ENCODE measurements at regions not wholly inside any gene's neighbourhood (a gene's known extent, or its start where the extent isn't known, plus 50 kb on each side); places are given as distances from the start of the nearest gene placed in this dataset.

DNA sequence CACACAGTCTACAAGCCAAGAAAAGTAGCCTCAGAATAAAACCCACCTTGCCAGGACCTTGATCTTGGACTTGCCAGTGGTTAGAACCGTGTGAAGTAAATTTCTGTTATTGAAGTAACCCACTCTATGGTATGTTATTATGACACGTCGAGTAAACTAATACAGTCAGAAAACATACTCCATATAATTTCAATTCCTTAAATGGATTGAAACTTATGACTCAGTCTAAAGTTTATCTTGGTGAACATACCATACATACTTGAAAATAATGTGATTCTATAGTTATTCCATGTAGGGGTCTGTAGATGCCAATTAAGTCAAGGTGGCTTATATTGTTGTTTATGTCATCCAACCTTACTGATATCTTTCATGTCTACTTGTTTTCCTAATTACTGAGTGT, 950.7 kb downstream of the TLE4 start:
- DNase-seq (ENCODE audit: low read depth), result no peak
- TF ChIP-seq, protein P1, sequence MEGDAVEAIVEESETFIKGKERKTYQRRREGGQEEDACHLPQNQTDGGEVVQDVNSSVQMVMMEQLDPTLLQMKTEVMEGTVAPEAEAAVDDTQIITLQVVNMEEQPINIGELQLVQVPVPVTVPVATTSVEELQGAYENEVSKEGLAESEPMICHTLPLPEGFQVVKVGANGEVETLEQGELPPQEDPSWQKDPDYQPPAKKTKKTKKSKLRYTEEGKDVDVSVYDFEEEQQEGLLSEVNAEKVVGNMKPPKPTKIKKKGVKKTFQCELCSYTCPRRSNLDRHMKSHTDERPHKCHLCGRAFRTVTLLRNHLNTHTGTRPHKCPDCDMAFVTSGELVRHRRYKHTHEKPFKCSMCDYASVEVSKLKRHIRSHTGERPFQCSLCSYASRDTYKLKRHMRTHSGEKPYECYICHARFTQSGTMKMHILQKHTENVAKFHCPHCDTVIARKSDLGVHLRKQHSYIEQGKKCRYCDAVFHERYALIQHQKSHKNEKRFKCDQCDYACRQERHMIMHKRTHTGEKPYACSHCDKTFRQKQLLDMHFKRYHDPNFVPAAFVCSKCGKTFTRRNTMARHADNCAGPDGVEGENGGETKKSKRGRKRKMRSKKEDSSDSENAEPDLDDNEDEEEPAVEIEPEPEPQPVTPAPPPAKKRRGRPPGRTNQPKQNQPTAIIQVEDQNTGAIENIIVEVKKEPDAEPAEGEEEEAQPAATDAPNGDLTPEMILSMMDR (IDR thresholded peaks at IDR 0.05; ENCODE audit: insufficient read depth, low read depth, low read length, missing control alignments), result no peak
- H3K4me3 ChIP-seq (ENCODE audit: low read length), result no peak overlapping the region

DNA sequence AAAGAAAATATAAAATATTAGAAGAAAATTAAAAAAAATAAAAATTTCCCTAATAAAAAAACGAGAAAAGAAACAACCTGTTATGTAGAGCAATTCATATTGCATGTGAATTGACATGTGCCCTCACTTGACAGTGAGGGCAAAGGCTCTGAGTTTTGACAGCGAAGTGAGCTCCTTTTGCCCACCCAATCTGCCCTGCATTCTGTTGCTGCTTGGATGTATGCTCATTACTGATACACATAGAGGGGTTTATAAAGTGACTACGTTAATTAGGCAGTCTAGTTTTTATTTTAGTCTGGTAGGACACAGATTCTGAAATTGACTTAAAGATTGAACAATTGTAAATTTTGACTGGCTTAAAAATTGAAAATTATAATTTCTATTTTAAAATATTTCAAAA, 949.4 kb downstream of the TLE4 start:
- TF ChIP-seq, protein P1 (IDR thresholded peaks at IDR 0.05; ENCODE audit: insufficient read depth, low read depth, low read length, missing control alignments), result no peak
- no peak for DNase-seq (ENCODE audit: low read depth)

DNA sequence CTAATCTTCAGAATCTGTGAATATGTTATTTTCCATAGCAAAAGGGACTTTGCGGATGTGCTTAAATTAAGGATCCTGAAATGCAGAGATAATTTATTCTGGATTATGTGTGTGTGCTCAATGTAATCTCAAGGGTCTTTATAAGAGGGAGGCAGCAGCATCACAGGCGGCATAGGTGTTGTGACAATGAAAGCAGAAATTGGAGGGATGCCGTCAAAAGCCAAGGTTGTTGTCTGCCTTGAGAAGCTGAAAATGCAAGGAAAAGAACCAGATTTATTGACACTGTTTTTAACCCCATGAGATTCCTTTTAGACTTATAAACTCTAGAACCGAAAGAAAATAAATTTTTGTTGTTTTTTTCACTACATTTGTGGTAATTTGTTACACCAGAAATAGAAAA, 948.5 kb downstream of the TLE4 start:
- no peak for DNase-seq (ENCODE audit: low read depth)
- TF ChIP-seq, protein P1 (IDR thresholded peaks at IDR 0.05; ENCODE audit: insufficient read depth, low read depth, low read length, missing control alignments), result no peak
- no peak overlapping the region for H3K4me3 ChIP-seq (ENCODE audit: low read length)

More for the DNA sequence above, 949.4 kb downstream of the TLE4 start:
- H3K4me3 ChIP-seq (ENCODE audit: low read length), result no peak overlapping the region

DNA sequence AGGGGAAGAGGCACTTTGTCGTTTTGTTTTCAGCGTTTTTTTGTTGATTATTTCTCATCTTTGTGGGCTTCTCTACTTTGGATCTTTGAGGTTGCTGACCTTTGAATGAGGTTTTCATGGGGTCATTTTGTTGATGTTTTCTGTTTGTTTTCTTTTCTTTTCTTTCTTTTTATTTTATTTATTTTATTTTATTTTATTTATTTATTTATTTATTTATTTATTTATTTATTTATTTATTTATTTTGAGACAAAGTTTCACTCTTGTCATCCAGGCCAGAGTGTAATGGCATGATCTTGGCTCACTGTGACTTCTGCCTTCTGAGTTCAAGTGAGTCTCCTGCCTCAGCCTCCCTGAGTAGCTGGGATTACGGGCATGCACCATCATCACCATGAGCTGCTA, 946.7 kb downstream of the TLE4 start:
- no peak overlapping the region for H3K4me3 ChIP-seq (ENCODE audit: low read length)
- TF ChIP-seq, protein P1 (IDR thresholded peaks at IDR 0.05; ENCODE audit: insufficient read depth, low read depth, low read length, missing control alignments), result no peak
- DNase-seq (ENCODE audit: low read depth), result no peak

DNA sequence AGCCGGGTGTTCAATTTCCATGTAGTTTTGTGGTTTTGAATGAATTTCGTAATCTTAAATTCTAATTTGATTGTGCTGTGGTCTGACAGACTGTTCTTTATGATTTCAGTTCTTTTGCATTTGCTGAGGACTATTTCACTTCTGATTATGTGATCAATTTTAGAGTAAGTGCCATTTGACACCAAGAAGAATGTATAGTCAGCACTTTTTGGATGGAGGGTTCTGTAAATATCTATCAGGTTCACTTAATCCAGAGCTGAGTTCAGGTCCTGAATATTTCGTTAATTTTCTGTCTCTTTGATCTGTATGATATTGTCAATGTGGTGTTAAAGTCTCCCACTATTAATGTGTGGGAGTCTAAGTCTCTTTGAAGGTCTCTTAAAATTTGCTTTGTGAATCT, 944.9 kb downstream of the TLE4 start:
- DNase-seq (ENCODE audit: low read depth), result no peak
- no peak overlapping the region for H3K4me3 ChIP-seq (ENCODE audit: low read length)
- TF ChIP-seq, protein P1 (IDR thresholded peaks at IDR 0.05; ENCODE audit: insufficient read depth, low read depth, low read length, missing control alignments), result no peak

DNA sequence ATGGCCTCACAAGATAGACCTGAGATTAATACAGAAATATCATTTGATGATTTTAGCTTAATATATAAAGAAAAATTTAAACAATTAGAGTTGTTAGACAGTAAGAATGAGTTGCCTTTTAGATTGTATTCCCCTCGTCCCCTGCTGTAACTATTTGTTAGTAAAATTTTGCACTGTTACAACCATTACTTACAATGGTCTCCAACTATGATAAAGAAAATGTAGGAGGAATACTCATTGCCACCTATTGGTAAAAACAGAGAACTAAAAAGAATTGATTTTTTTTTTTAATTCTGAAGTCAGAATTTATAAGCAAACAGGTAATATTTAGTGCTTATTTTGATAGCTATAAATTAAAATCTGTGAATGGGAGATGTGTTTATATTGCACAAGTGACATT, 937.6 kb downstream of the TLE4 start:
- no peak overlapping the region for H3K4me3 ChIP-seq (ENCODE audit: low read length)
- TF ChIP-seq, protein P1 (IDR thresholded peaks at IDR 0.05; ENCODE audit: insufficient read depth, low read depth, low read length, missing control alignments), result no peak
- DNase-seq (ENCODE audit: low read depth), result no peak

DNA sequence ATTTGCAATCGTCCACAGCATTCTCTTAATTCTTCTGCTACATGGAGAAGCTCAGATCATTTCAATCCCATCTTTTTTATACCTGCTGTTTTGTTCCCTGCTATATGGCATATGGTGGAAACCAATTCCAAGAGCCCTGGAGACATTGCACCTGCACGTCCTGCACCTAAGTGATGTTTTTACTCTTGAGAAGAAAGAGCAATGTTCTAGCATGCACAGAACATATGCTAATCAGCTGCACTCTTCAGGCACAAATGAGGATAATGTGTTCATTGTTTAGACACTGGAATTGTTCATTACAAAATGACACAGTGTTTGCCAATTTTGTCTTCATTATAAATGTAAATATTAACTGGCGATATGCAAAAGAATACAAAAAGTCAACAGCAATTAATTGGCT, 935.8 kb downstream of the TLE4 start:
- TF ChIP-seq, protein P1 (IDR thresholded peaks at IDR 0.05; ENCODE audit: insufficient read depth, low read depth, low read length, missing control alignments), result no peak
- no peak for DNase-seq (ENCODE audit: low read depth)
- no peak overlapping the region for H3K4me3 ChIP-seq (ENCODE audit: low read length)
